Testis (tissue), 2 donors: ENCODE measurements at regions not wholly inside any gene's neighbourhood (a gene's known extent, or its start where the extent isn't known, plus 50 kb on each side); places are given as distances from the start of the nearest gene placed in this dataset.

ENCODE experiments used
- DNase-seq: peaks from one replicate; pipeline ENCODE4 v3.0.0-alpha.2; 2019
- H3K27ac ChIP-seq, 2 donors: fragments of 200-600 bp; sonication (generic); one replicate each; pipeline ENCODE4 v1.5.1; 2019
- H3K27me3 ChIP-seq: fragments of 200-600 bp; sonication (generic); one replicate; pipeline ENCODE4 v1.5.1; 2019
- H3K36me3 ChIP-seq: fragments of 200-600 bp; sonication (generic); one replicate; pipeline ENCODE4 v1.5.1; 2017; ENCODE audit warnings: low read depth; ENCODE audit errors: missing control alignments
- H3K4me1 ChIP-seq: fragments of 200-600 bp; sonication (generic); one replicate; pipeline ENCODE4 v1.5.1; 2019
- H3K4me3 ChIP-seq, 2 donors: fragments of 200-600 bp; sonication (generic); one replicate each; pipeline ENCODE4 v1.5.1; 2017 to 2019
- H3K9me3 ChIP-seq: fragments of 200-600 bp; sonication (generic); one replicate; pipeline ENCODE4 v1.5.1; 2017
- CTCF ChIP-seq, 3 experiments: fragments of 450-650 bp in 2 of 3; fragments of 200-600 bp in 1 of 3; sonication (generic) in 1 of 3; IDR thresholded peaks; one replicate each; pipeline ENCODE4 v1.5.1; 2016 to 2019; ENCODE audit warnings: antibody characterized with exemption in 3 of 3, mild to moderate bottlenecking in 2 of 3, moderate library complexity in 1 of 3
- POLR2A ChIP-seq: fragments of 450-650 bp; IDR thresholded peaks from one replicate; pipeline ENCODE4 v1.6.1; 2017; ENCODE audit warnings: antibody characterized with exemption, mild to moderate bottlenecking, moderate library complexity
- WGBS, 2 donors: methylation state at CpG; one replicate each; pipeline ENCODE4 v1.1.5; 2018; 5-methylcytosine and 5-hydroxymethylcytosine counted together
- intact Hi-C: fragments of 100-400 bp; cut with DNase I; formaldehyde crosslinking; loops from one replicate; pipeline ENCODE4 v1.15.1; 2023; ENCODE audit warnings: low total_unique reads

GRCh38 chr4:25486171-25486570 lies 109.1 kb downstream of the ANAPC4 start:
- Histone ChIP-seq H3K36me3 (no peaks in the 10 kb centered on the region), H3K4me1 (no peaks in the 10 kb centered on the region), H3K4me3 (no peak overlapping the region), H3K27ac (no peak overlapping the region), H3K27me3 (no peaks in the 10 kb centered on the region), H3K9me3 (no peaks in the 10 kb centered on the region)
- intact Hi-C loops = no loop called here
- WGBS, 2 donors = 88 to 95% methylated on average over 3 of the region's 3 CpGs
- DNase-seq = no peak
- TF ChIP-seq POLR2A (no peak), CTCF (IDR thresholded peaks at IDR 0.05) (no peak)

GRCh38 chr4:25487155-25487554 lies 110.1 kb downstream of the ANAPC4 start:
- 96 to 97% methylated on average over 6 of the region's 6 CpGs for WGBS, 2 donors
- TF ChIP-seq POLR2A (no peak), CTCF (IDR thresholded peaks at IDR 0.05) (no peak)
- Histone ChIP-seq H3K9me3 (no peaks in the 10 kb centered on the region), H3K36me3 (no peaks in the 10 kb centered on the region), H3K27ac (no peak overlapping the region), H3K27me3 (no peaks in the 10 kb centered on the region), H3K4me1 (no peaks in the 10 kb centered on the region), H3K4me3 (no peak overlapping the region)
- intact Hi-C loops = no loop called here
- no peak for DNase-seq

- Histone ChIP-seq H3K27ac (no peak overlapping the region), H3K9me3 (no peaks in the 10 kb centered on the region), H3K4me1 (no peaks in the 10 kb centered on the region), H3K27me3 (no peaks in the 10 kb centered on the region), H3K4me3 (no peak overlapping the region), H3K36me3 (no peaks in the 10 kb centered on the region)
- intact Hi-C loops = no loop called here
- no peak for TF ChIP-seq POLR2A
- no peak for TF ChIP-seq CTCF (IDR thresholded peaks at IDR 0.05)
- DNase-seq = no peak
- 96 to 100% methylated on average over 1 of the region's 1 CpG for WGBS, 2 donors
Measured at GRCh38 chr4:25489253-25489797, 112.3 kb downstream of the ANAPC4 start.

GRCh38 chr4:25493466-25493865 lies 116.4 kb downstream of the ANAPC4 start:
- H3K36me3 ChIP-seq = no peaks in the 10 kb centered on the region
- H3K9me3 ChIP-seq = no peaks in the 10 kb centered on the region
- H3K4me1 ChIP-seq = no peaks in the 10 kb centered on the region
- TF ChIP-seq POLR2A = no peak
- TF ChIP-seq CTCF (IDR thresholded peaks at IDR 0.05) = no peak
- WGBS, 2 donors = 26 to 42% methylated on average over 1 of the region's 1 CpG
- DNase-seq = no peak
- no peak overlapping the region for H3K27ac ChIP-seq
- intact Hi-C loops = no loop called here
- H3K4me3 ChIP-seq = no peak overlapping the region
- no peaks in the 10 kb centered on the region for H3K27me3 ChIP-seq

- DNase-seq = no peak
- 81 to 99% methylated on average over 2 of the region's 2 CpGs for WGBS, 2 donors
- Histone ChIP-seq H3K27me3 (no peaks in the 10 kb centered on the region), H3K36me3 (no peaks in the 10 kb centered on the region), H3K27ac (no peak overlapping the region), H3K4me3 (no peak overlapping the region), H3K9me3 (no peaks in the 10 kb centered on the region), H3K4me1 (no peaks in the 10 kb centered on the region)
- TF ChIP-seq CTCF (IDR thresholded peaks at IDR 0.05) = no peak
- intact Hi-C loops = no loop called here
Measured at GRCh38 chr4:25494166-25494565, 117.1 kb downstream of the ANAPC4 start.
